OCI-M2 (cell line): ENCODE measurements at regions not wholly inside any gene's neighbourhood (a gene's known extent, or its start where the extent isn't known, plus 50 kb on each side); places are given as distances from the start of the nearest gene placed in this dataset.

Source experiments
- DNase-seq: peaks from one replicate; lab custom pipeline; 2025; ENCODE audit not compliant: unreplicated experiment; lab: John Stamatoyannopoulos, UW

- DNase-seq = no peak
These were observed 395.1 kb downstream of the RAPGEF2 start for GRCh38 chr4:159497936-159498335.

- no peak for DNase-seq
These were observed 395.7 kb downstream of the RAPGEF2 start for GRCh38 chr4:159498446-159499115.

- no peak for DNase-seq
These were observed 398.0 kb downstream of the RAPGEF2 start for GRCh38 chr4:159500861-159501260.

GRCh38 chr4:159503236-159504008, 400.5 kb downstream of the RAPGEF2 start:
- DNase-seq = no peak

GRCh38 chr4:159504684-159505083, 401.8 kb downstream of the RAPGEF2 start:
- no peak for DNase-seq

- no peak for DNase-seq
These were observed 402.5 kb downstream of the RAPGEF2 start for GRCh38 chr4:159505266-159505975.

- DNase-seq = no peak
These were observed 404.1 kb downstream of the RAPGEF2 start for GRCh38 chr4:159506801-159507517.

GRCh38 chr4:159508917-159509500, 406.1 kb downstream of the RAPGEF2 start:
- DNase-seq = no peak

GRCh38 chr4:159512348-159512747, 409.5 kb downstream of the RAPGEF2 start:
- DNase-seq = no peak

- no peak for DNase-seq
These were observed 412.6 kb downstream of the RAPGEF2 start for GRCh38 chr4:159515314-159516025.

- DNase-seq = no peak
These were observed 413.8 kb downstream of the RAPGEF2 start for GRCh38 chr4:159516556-159517140.

GRCh38 chr4:159520074-159520473, 417.2 kb downstream of the RAPGEF2 start:
- no peak for DNase-seq

GRCh38 chr4:159526172-159526571, 423.3 kb downstream of the RAPGEF2 start:
- DNase-seq = no peak

GRCh38 chr4:159534655-159535054, 431.8 kb downstream of the RAPGEF2 start:
- no peak for DNase-seq

GRCh38 chr4:159538556-159538955, 435.7 kb downstream of the RAPGEF2 start:
- no peak for DNase-seq

- no peak for DNase-seq
These were observed 437.2 kb downstream of the RAPGEF2 start for GRCh38 chr4:159540038-159540437.

GRCh38 chr4:159540501-159540900, 437.6 kb downstream of the RAPGEF2 start:
- DNase-seq = no peak

GRCh38 chr4:159541143-159541542, 438.3 kb downstream of the RAPGEF2 start:
- no peak for DNase-seq

GRCh38 chr4:159542296-159542695, 439.4 kb downstream of the RAPGEF2 start:
- DNase-seq = no peak

GRCh38 chr4:159543831-159544230, 441.0 kb downstream of the RAPGEF2 start:
- no peak for DNase-seq
